GM19043 (cell line): ENCODE measurements at regions not wholly inside any gene's neighbourhood (a gene's known extent, or its start where the extent isn't known, plus 50 kb on each side); places are given as distances from the start of the nearest gene placed in this dataset.

ENCODE experiments used
- ATAC-seq: cut with Tn5 transposase; IDR thresholded peaks from one replicate; pipeline ENCODE4 v1.9.1; 2021; ENCODE audit warnings: low read depth; ENCODE audit not compliant: unreplicated experiment

- ATAC-seq = no peak
Observed at GRCh38 chr12:100675432-100675831, 101.9 kb downstream of the GAS2L3 start.

DNA sequence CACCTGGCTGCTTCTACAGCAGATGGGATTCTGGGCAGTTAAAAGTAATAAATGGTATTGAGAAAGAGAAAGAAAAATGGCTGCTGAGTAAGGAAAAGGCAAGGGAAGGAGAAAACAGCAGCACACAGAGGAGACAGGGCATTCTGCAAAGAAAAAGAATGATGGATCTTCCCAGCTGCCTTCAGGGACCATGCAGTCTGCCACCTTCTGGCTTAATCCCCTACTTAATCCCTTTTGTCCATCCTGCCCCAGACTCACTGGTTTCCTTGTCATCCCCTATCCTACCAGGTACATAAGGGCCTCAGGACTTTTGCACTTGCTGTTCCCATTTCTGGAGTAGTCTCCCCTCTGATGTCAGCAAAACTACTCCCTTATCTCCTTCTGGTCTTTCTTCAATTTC lies 107.6 kb downstream of the GAS2L3 start:
- ATAC-seq = no peak

DNA sequence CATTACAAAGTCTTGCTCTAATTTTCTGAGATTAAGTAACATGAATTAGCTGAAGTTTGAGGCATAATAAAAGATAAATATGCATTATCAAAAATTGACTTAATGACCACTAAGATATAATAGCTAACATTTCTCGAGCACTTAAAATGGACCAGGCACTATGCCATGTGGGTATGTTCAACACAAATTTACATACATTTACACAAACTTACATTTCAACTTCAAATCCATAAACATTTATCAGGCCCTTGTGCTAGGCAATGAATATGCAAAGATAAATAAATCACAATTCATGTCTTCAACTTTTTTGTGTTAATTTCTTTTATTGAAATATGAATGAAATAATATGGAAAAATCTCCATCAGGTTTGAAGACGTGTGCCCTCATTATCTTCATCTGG lies 108.7 kb downstream of the GAS2L3 start:
- no peak for ATAC-seq

DNA sequence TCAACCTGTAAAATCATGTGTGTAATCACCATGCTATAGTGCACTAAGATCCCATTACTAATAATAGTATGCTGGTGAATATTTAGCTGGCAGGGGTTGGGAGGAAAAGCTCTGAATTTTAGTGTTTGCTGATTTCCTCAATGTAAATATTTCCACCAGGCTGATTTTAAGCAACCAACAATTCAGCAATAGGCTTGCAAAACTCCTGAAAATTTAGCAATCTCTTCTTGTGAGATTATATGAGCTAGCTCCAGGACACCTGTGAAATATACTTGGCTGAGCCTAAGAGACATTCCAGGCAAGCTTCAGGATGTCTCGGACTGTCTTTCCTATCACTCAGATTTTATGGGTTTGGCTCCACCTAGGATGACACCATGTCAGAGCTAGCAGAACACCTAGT lies 106.9 kb upstream of the ANO4 start:
- no peak for ATAC-seq

DNA sequence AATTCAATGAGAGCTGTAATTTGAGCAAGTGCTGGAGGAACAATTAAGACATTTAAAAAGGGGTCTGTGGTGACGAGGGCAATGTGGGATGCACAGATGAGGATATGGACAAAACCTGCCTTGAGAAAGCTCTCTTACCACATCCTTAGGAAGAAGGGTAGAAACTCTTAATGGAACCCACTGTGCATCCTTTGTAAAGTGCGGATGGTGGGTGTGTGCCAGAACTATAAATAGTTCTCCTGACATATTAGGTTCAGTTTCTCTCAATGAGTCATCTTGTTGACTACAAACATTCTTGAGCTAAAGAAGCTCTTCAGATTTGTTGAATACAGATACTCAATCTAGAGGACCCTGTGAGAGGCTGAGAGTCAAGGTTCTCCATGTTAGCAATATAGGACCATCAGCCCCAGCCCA lies 106.1 kb upstream of the ANO4 start:
- no peak for ATAC-seq

DNA sequence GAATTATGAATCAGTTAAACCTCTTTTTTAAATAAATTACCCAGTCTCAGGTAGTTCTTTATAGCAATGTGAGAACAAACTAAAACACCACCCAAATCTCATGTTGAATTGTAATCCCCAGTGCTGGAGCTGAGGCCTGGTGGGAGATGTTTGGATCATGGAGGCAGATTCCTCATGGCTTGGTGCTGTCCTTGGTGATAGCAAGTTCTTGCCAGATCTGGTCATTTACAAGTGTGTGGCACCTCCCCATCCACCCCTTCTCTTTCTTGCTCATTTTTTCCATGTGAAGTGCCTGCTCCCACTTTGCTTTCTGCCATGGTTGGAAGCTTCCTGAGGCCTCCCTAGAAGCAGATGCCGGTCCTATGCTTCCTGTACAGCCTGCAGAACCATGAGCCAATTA lies 102.1 kb upstream of the ANO4 start:
- ATAC-seq = no peak

DNA sequence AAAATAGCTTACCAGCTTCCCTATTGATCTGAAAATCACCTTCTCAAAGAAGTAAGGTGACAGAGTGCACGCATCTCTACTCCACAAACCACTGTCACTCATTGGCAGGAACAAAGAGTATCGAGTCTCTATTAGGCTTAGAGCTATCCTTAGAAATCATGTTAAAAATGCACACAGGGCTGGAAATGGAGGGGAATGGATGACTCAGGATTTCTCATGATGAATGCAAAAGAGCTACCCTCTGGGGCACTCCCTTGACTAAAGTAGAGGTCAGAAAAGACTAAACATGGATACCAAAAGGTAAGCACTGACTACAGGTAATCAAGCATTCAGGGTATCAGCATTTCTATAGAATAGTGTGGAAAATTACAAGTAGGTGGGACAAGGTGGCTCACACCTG lies 96.1 kb upstream of the ANO4 start:
- no peak for ATAC-seq

GRCh38 chr12:100699209-100699608 lies 95.4 kb upstream of the ANO4 start:
- ATAC-seq = peak; percentile 74

DNA sequence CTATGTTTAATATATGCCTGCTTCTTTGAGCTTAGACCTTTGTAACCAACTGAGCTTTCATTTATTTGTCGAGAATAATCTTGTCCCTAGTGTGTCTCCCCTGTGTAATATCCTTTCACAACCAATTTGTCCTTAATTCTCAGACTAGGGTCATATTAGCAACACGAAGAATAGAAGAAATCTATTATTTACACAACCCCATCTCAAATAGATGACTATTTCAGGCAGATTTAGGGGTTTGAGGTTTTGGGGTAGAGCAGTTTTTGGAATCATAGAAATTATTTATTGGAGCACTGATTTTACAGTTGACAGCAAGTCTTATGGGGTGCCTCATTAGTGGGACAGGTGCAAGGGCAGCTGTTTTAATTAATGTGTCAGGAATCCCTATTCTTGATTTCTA lies 91.2 kb upstream of the ANO4 start:
- no peak for ATAC-seq

DNA sequence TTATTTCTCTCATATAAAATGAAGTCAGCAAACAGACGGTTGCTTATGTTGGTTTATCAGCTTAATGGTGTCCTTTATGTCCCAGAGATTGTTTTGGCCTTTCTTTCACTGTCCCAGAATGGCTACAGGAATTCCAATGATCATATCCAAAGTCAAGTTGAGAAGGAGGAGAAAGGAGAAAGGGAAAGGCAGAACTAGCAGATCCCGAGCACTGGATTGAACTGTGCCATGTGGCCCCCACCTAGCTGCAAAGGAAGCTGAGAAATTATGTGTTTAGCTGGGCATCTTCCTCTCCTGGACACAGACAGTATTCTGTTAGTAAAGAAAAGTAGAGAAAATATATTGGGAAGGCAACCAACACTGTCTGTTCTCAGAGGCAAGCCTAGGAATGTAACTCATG lies 90.7 kb upstream of the ANO4 start:
- ATAC-seq = no peak

DNA sequence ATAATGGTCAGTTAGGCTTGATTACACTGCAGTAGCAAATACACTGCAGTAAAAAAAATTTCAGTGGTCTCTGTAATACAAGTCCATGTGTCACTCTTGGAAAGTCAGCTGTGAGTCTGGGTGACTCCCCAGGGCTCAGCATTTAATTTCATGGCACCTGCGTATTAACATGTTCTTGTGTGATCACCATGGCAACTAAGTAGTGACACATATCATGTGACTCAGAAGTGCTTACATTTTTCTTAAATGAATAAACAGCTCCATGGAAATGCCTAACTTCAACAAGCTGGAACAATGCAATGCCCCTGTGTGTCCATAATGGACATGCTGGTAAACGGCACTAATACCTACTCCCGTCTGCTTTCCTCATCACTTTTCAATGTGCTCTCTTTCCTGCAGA lies 88.5 kb upstream of the ANO4 start:
- no peak for ATAC-seq

DNA sequence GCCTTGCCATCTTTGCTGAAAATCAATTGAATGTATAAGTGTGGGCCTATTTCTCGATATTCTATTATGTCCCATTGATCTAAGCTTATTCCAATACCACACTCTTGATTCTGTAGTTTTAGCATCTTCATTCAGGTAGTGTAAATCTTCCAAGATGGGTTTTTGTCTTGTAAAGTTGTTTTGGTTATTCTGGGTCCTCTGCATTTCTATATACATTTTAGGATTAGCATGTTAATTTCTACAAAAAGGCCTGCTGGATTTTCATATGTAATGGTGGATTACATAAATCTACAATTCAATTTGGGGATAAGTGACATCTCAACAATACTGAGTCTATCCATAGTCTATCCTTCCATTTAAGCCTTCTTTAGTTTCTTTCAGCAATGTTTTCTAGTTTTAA lies 86.0 kb upstream of the ANO4 start:
- ATAC-seq = no peak

GRCh38 chr12:100715976-100716944 lies 78.3 kb upstream of the ANO4 start:
- ATAC-seq = no peak

DNA sequence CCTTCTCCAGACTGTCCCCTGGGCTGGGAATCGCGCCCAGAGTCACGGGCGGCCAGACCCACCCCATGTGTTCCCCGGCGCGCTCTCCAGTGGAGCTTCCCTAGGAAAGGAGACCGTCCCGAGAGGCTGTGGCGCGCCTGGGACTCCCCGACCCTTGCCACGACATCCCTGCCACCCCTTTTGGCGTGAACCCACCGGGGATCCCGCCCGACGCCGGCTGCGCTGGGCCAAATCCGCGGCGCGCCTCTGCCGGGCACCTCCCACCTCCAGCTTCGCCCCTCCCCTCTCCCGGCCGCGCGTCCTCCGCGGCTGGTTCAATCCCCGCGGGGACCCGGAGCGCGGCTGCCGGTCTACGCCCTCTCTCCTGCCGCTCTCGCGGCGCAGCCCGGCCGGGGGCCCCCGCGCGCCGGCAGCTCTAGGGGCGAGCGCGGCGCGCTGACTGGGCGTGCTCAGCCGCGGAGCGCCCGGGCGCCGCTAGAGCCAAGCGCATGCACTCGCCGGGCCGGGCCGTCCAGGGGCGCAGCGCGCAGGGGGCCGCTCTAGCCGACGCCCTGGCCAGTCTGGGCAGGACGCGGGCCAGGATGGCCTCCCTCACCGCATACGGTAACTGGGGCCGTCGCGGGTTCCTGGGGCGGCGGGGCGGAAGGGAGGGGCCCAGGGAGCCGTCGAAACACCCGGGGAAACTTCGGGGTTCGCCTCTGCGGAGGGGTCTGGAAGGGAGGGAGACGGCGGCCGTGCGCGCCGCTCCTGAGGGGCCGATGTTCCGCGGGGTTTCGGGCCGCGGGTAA lies 77.4 kb upstream of the ANO4 start:
- no peak for ATAC-seq

GRCh38 chr12:100717733-100718067 lies 76.9 kb upstream of the ANO4 start:
- no peak for ATAC-seq

- no peak for ATAC-seq
Observed at GRCh38 chr12:100718187-100718586, 76.4 kb upstream of the ANO4 start.

DNA sequence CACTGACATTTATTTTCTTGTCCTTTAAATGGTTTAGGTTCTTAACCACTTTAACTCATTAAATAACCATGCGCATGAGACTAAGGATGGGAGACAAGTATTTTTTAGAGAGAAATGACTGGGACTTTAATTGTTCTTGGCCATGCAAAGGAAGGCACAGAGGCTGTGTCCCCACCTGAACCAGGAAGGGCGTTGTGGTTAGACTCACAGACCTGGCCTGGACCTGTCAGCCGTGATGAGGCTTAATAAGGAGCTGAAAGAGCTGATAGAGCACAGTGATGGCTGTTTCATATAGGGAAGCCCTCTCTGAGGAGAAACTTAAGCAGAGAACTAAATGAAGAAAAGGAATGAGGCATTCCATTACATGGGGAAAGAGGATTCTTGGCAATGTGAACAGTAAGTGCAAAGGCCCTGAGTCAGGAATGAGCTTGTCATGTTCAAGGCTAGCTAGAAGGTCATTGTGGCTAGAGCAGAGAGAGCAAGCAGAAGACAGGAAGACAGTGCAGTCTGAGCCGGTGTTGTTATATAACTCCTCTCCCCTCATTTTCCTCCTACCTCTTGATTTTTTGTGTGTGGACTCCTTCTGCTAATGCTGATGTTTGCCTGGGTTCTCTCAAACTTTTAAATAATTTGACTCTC lies 74.4 kb upstream of the ANO4 start:
- peak; percentile 46 for ATAC-seq

DNA sequence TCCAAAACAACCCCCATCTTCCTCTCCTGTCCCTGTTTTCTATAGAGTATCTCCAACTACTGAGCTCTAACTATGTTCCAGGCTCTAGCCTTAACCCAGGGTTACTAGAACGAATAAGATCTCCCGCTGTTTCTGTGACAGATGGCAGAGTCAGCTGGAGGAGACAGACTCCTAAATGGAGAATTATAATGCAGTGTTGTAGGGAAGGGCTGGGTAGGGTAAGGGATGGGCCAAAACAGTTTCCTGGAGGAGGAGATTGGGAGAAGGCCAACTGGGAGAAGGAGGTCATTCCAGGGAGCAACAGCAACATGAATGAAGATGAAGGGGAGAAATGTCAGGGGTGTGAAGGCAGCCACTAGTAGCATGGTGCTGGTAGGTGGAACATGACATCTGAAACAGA lies 73.4 kb upstream of the ANO4 start:
- ATAC-seq = no peak

DNA sequence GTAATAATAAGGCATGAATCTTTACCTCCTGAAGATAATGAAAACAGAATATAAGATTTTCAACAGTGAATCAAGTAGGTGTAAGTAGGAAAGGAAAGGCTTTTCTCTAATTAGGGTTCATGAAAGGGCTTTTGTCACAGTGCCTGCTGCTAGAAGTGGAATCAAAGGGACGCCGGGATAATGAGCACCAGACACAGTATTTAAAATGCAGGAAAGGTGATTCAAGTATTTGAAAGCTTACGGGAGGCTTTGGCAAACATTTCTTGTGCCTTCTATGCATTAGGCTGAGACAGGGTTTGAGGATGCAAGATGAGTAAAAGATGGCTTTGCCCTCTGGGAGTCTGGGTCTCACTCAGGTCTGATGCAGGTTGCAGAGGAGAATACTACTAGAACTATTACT lies 70.5 kb upstream of the ANO4 start:
- ATAC-seq = no peak

DNA sequence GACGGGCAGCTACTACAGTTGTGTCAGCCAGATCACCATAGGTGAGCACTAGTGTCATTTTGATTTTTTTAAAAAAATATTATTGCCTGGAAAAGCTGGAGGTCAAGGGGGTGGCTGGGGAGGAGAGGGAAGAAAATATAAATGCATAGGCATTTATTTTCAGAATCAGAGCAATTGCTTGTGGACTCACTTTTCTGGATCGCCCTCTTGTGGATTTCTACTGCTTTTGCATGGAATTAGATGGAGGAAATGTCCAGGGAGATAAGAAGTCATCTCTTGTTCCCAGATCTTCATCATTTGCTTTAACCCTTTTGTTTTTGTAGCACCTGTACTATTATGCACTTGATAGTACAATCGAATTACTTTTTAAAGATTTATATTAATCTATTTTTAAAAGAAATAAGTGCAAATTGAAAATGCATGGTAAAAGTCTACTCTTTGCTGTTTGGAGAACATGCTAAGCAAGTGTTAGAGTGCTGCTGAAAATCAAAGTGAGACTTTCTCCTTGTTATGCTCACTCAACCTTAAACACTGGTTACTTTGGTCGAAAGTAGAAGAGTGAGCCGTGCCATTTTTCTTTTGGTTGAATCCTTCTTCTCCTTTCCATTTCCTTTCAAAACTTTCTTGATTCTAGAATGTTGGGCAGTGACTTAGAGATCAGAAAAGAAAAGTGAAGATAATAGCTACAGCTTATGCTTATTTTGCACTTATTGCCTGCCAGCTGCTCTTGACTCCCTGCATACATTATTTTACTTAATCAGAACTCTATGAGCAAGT lies 60.6 kb upstream of the ANO4 start:
- ATAC-seq = peak; percentile 91

- no peak for ATAC-seq
Observed at GRCh38 chr12:100737168-100737567, 57.4 kb upstream of the ANO4 start.
